ENCODE measurements at regions not wholly inside any gene's neighbourhood (a gene's known extent, or its start where the extent isn't known, plus 50 kb on each side); places are given as distances from the start of the nearest gene placed in this dataset.

DNA sequence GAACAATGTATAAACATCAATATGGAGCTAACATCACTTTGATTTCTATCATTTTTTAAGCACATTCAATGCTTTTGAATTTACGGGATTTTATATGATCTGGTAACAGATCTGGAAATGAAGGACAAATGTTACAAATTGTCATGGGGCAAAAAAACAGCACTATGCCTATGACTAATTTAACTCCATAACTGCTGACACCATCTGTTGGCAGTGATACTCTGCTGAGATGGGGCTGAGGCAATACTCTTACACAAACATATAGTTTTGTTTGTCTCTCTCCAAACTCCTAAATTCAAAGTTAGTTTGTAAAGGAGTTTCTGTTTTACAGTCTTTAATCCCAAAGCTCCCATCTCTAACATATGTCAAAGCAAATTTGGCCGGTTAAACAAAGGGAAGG is 132.5 kb upstream of the FER start:
- Histone ChIP-seq H3K79me2 (replicated peaks; ENCODE audit: insufficient read depth) (no peaks in the 10 kb centered on the region), H3F3A (replicated peaks; ENCODE audit: low read depth) (no peaks in the 10 kb centered on the region), H3K4me3 (no peak overlapping the region), H3K27ac (ENCODE audit: low read depth) (no peak overlapping the region), H2AFZ (no peak overlapping the region), H3K27me3 (ENCODE audit: insufficient read depth) (no peaks in the 10 kb centered on the region), H4K20me1 (replicated peaks; ENCODE audit: insufficient read depth) (no peaks in the 10 kb centered on the region), H3K36me3 (ENCODE audit: insufficient read depth) (no peaks in the 10 kb centered on the region), H3K4me2 (no peak overlapping the region), H3K9me2 (ENCODE audit: insufficient read depth) (peaks cover 6% of the 10 kb centered on the region), H3K4me1 (ENCODE audit: insufficient read depth) (no peaks in the 10 kb centered on the region)
- Mint-ChIP-seq H3K4me3 (no peak overlapping the region), H3K9me3 (peaks cover 27% of the 10 kb centered on the region), H3K27me3 (ENCODE audit: insufficient read depth, low read depth, poor library complexity) (peaks cover 2% of the 10 kb centered on the region), H3K36me3 (ENCODE audit: low read depth) (peaks cover 22% of the 10 kb centered on the region), H3K4me1 (peaks cover 9% of the 10 kb centered on the region), H3K27ac (no peak overlapping the region)
- TF ChIP-seq ZNF114 (CRISPR knock-in tag; IDR thresholded peaks at IDR 0.05) (no peak), POLR2AphosphoS5 (IDR thresholded peaks at IDR 0.05; ENCODE audit: low read depth) (no peak), EZH2phosphoT487 (IDR thresholded peaks at IDR 0.05; ENCODE audit: unreplicated experiment) (no peak), EZH2 (IDR thresholded peaks at IDR 0.05; ENCODE audit: low read depth, unreplicated experiment) (no peak), ZNF331 (CRISPR knock-in tag; IDR thresholded peaks at IDR 0.05; ENCODE audit: low read depth) (no peak), STAT1 (IDR thresholded peaks at IDR 0.05; ENCODE audit: unreplicated experiment) (no peak), CREB1 (CRISPR knock-in tag; IDR thresholded peaks at IDR 0.05; ENCODE audit: low read depth) (no peak), NANOG (IDR thresholded peaks at IDR 0.05; ENCODE audit: borderline replicate concordance) (no peak), JUNB (IDR thresholded peaks at IDR 0.05; ENCODE audit: unreplicated experiment) (no peak)
- TF ChIP-seq, protein P1, sequence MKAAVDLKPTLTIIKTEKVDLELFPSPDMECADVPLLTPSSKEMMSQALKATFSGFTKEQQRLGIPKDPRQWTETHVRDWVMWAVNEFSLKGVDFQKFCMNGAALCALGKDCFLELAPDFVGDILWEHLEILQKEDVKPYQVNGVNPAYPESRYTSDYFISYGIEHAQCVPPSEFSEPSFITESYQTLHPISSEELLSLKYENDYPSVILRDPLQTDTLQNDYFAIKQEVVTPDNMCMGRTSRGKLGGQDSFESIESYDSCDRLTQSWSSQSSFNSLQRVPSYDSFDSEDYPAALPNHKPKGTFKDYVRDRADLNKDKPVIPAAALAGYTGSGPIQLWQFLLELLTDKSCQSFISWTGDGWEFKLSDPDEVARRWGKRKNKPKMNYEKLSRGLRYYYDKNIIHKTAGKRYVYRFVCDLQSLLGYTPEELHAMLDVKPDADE (IDR thresholded peaks at IDR 0.05), result no peak
- TF ChIP-seq, protein P2, sequence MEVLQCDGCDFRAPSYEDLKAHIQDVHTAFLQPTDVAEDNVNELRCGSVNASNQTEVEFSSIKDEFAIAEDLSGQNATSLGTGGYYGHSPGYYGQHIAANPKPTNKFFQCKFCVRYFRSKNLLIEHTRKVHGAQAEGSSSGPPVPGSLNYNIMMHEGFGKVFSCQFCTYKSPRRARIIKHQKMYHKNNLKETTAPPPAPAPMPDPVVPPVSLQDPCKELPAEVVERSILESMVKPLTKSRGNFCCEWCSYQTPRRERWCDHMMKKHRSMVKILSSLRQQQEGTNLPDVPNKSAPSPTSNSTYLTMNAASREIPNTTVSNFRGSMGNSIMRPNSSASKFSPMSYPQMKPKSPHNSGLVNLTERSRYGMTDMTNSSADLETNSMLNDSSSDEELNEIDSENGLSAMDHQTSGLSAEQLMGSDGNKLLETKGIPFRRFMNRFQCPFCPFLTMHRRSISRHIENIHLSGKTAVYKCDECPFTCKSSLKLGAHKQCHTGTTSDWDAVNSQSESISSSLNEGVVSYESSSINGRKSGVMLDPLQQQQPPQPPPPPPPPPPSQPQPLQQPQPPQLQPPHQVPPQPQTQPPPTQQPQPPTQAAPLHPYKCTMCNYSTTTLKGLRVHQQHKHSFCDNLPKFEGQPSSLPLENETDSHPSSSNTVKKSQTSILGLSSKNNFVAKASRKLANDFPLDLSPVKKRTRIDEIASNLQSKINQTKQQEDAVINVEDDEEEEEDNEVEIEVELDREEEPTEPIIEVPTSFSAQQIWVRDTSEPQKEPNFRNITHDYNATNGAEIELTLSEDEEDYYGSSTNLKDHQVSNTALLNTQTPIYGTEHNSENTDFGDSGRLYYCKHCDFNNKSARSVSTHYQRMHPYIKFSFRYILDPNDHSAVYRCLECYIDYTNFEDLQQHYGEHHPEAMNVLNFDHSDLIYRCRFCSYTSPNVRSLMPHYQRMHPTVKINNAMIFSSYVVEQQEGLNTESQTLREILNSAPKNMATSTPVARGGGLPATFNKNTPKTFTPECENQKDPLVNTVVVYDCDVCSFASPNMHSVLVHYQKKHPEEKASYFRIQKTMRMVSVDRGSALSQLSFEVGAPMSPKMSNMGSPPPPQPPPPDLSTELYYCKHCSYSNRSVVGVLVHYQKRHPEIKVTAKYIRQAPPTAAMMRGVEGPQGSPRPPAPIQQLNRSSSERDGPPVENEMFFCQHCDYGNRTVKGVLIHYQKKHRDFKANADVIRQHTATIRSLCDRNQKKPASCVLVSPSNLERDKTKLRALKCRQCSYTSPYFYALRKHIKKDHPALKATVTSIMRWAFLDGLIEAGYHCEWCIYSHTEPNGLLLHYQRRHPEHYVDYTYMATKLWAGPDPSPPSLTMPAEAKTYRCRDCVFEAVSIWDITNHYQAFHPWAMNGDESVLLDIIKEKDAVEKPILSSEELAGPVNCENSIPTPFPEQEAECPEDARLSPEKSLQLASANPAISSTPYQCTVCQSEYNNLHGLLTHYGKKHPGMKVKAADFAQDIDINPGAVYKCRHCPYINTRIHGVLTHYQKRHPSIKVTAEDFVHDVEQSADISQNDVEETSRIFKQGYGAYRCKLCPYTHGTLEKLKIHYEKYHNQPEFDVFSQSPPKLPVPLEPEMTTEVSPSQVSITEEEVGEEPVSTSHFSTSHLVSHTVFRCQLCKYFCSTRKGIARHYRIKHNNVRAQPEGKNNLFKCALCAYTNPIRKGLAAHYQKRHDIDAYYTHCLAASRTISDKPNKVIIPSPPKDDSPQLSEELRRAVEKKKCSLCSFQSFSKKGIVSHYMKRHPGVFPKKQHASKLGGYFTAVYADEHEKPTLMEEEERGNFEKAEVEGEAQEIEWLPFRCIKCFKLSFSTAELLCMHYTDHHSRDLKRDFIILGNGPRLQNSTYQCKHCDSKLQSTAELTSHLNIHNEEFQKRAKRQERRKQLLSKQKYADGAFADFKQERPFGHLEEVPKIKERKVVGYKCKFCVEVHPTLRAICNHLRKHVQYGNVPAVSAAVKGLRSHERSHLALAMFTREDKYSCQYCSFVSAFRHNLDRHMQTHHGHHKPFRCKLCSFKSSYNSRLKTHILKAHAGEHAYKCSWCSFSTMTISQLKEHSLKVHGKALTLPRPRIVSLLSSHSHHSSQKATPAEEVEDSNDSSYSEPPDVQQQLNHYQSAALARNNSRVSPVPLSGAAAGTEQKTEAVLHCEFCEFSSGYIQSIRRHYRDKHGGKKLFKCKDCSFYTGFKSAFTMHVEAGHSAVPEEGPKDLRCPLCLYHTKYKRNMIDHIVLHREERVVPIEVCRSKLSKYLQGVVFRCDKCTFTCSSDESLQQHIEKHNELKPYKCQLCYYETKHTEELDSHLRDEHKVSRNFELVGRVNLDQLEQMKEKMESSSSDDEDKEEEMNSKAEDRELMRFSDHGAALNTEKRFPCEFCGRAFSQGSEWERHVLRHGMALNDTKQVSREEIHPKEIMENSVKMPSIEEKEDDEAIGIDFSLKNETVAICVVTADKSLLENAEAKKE (CRISPR knock-in tag; IDR thresholded peaks at IDR 0.05), result no peak
- TF ChIP-seq, protein P3, sequence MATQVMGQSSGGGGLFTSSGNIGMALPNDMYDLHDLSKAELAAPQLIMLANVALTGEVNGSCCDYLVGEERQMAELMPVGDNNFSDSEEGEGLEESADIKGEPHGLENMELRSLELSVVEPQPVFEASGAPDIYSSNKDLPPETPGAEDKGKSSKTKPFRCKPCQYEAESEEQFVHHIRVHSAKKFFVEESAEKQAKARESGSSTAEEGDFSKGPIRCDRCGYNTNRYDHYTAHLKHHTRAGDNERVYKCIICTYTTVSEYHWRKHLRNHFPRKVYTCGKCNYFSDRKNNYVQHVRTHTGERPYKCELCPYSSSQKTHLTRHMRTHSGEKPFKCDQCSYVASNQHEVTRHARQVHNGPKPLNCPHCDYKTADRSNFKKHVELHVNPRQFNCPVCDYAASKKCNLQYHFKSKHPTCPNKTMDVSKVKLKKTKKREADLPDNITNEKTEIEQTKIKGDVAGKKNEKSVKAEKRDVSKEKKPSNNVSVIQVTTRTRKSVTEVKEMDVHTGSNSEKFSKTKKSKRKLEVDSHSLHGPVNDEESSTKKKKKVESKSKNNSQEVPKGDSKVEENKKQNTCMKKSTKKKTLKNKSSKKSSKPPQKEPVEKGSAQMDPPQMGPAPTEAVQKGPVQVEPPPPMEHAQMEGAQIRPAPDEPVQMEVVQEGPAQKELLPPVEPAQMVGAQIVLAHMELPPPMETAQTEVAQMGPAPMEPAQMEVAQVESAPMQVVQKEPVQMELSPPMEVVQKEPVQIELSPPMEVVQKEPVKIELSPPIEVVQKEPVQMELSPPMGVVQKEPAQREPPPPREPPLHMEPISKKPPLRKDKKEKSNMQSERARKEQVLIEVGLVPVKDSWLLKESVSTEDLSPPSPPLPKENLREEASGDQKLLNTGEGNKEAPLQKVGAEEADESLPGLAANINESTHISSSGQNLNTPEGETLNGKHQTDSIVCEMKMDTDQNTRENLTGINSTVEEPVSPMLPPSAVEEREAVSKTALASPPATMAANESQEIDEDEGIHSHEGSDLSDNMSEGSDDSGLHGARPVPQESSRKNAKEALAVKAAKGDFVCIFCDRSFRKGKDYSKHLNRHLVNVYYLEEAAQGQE (IDR thresholded peaks at IDR 0.05; ENCODE audit: unreplicated experiment), result no peak
- TF ChIP-seq, protein P4, sequence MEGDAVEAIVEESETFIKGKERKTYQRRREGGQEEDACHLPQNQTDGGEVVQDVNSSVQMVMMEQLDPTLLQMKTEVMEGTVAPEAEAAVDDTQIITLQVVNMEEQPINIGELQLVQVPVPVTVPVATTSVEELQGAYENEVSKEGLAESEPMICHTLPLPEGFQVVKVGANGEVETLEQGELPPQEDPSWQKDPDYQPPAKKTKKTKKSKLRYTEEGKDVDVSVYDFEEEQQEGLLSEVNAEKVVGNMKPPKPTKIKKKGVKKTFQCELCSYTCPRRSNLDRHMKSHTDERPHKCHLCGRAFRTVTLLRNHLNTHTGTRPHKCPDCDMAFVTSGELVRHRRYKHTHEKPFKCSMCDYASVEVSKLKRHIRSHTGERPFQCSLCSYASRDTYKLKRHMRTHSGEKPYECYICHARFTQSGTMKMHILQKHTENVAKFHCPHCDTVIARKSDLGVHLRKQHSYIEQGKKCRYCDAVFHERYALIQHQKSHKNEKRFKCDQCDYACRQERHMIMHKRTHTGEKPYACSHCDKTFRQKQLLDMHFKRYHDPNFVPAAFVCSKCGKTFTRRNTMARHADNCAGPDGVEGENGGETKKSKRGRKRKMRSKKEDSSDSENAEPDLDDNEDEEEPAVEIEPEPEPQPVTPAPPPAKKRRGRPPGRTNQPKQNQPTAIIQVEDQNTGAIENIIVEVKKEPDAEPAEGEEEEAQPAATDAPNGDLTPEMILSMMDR (conservative IDR thresholded peaks at IDR 0.05; ENCODE audit: low read depth in 2 of 2), result no peak
- DNase-seq (ENCODE audit: low spot score) (no peak), ATAC-seq (no peak)

Measured in GM23338 (cell line).